H9 (cell line): ENCODE measurements at regions not wholly inside any gene's neighbourhood (a gene's known extent, or its start where the extent isn't known, plus 50 kb on each side); places are given as distances from the start of the nearest gene placed in this dataset.

Experiments
- DNase-seq: peaks from one replicate; pipeline ENCODE4 v3.0.0-alpha.2; 2017
- H2AFZ ChIP-seq: one replicate; pipeline ENCODE4 v1.6.1; 2013; ENCODE audit warnings: mild to moderate bottlenecking, low read length, control low read depth, moderate library complexity
- H2AK5ac ChIP-seq: 2 replicates; pipeline ENCODE4 v1.6.1; 2013; ENCODE audit warnings: low read length, control low read depth, mixed read lengths; ENCODE audit not compliant: insufficient read length
- H2BK120ac ChIP-seq: one replicate; pipeline ENCODE4 v1.6.1; 2013; ENCODE audit warnings: low read depth, mild to moderate bottlenecking, low read length, control low read depth, inconsistent platforms; ENCODE audit not compliant: poor library complexity, severe bottlenecking
- H2BK12ac ChIP-seq: 2 replicates; pipeline ENCODE4 v1.6.1; 2013; ENCODE audit warnings: low read length, control low read depth, mixed read lengths, low read depth; ENCODE audit not compliant: insufficient read length
- H2BK15ac ChIP-seq: 2 replicates; pipeline ENCODE4 v1.6.1; 2013; ENCODE audit warnings: low read depth, low read length, control low read depth
- H2BK20ac ChIP-seq: one replicate; pipeline ENCODE4 v1.6.1; 2013; ENCODE audit warnings: low read depth, mild to moderate bottlenecking, low read length, control low read depth, inconsistent platforms; ENCODE audit not compliant: poor library complexity, severe bottlenecking
- H2BK5ac ChIP-seq: 2 replicates; pipeline ENCODE4 v1.6.1; 2013; ENCODE audit warnings: low read length, control low read depth, mixed read lengths; ENCODE audit not compliant: insufficient read length
- H3K14ac ChIP-seq: 2 replicates; pipeline ENCODE4 v1.6.1; 2013; ENCODE audit warnings: low read length, control low read depth; ENCODE audit not compliant: insufficient read depth
- H3K18ac ChIP-seq: 2 replicates; pipeline ENCODE4 v1.6.1; 2013; ENCODE audit warnings: low read depth, mild to moderate bottlenecking, mixed read lengths, low read length, control low read depth; ENCODE audit not compliant: insufficient read length
- H3K23ac ChIP-seq: 2 replicates; pipeline ENCODE4 v1.6.1; 2013; ENCODE audit warnings: low read length, control low read depth, mixed read lengths, low read depth; ENCODE audit not compliant: insufficient read length
- H3K23me2 ChIP-seq: 2 replicates; pipeline ENCODE4 v1.6.1; 2013; ENCODE audit warnings: low read depth, mild to moderate bottlenecking, mixed read lengths, low read length, control low read depth; ENCODE audit not compliant: insufficient read length, poor library complexity, severe bottlenecking
- H3K27ac ChIP-seq: 2 replicates; pipeline ENCODE4 v1.5.1; 2013; ENCODE audit warnings: low read length, control low read depth, mixed read lengths, low read depth; ENCODE audit not compliant: insufficient read length
- H3K27me3 ChIP-seq: 2 replicates; pipeline ENCODE4 v1.6.1; 2013; ENCODE audit warnings: low read length, control low read depth, inconsistent platforms; ENCODE audit not compliant: insufficient read depth
- H3K4ac ChIP-seq: 2 replicates; pipeline ENCODE4 v1.6.1; 2013; ENCODE audit warnings: low read depth, mild to moderate bottlenecking, control low read depth, inconsistent platforms, low read length, moderate library complexity
- H3K4me1 ChIP-seq: 2 replicates; pipeline ENCODE4 v1.6.1; 2013; ENCODE audit warnings: low read length, control low read depth, inconsistent platforms; ENCODE audit not compliant: insufficient read depth
- H3K4me2 ChIP-seq: 2 replicates; pipeline ENCODE4 v1.6.1; 2013; ENCODE audit warnings: low read length, control low read depth, mixed read lengths; ENCODE audit not compliant: insufficient read length, insufficient read depth
- H3K56ac ChIP-seq: 2 replicates; pipeline ENCODE4 v1.6.1; 2013; ENCODE audit warnings: low read depth, mild to moderate bottlenecking, mixed read lengths, low read length, control low read depth; ENCODE audit not compliant: insufficient read length
- H3K79me1 ChIP-seq: 2 replicates; pipeline ENCODE4 v1.6.1; 2013; ENCODE audit warnings: low read depth, mild to moderate bottlenecking, moderate library complexity, low read length, control low read depth, inconsistent platforms; ENCODE audit not compliant: insufficient read depth, poor library complexity, severe bottlenecking
- H3K79me2 ChIP-seq: 2 replicates; pipeline ENCODE4 v1.6.1; 2013; ENCODE audit warnings: low read length, control low read depth, inconsistent platforms; ENCODE audit not compliant: insufficient read depth
- H3K9ac ChIP-seq: 2 replicates; pipeline ENCODE4 v1.6.1; 2013; ENCODE audit warnings: low read length, control low read depth, mixed read lengths; ENCODE audit not compliant: insufficient read length; ENCODE audit errors: extremely low read depth
- H3K9me3 ChIP-seq: one replicate; pipeline ENCODE4 v1.6.1; 2013; ENCODE audit warnings: low read depth, low read length, inconsistent platforms; ENCODE audit not compliant: control insufficient read depth
- H3T11ph ChIP-seq: one replicate; pipeline ENCODE4 v1.6.1; 2013; ENCODE audit warnings: mild to moderate bottlenecking, low read length, control low read depth, inconsistent platforms
- H4K20me1 ChIP-seq: one replicate; pipeline ENCODE4 v1.6.1; 2013; ENCODE audit not compliant: control insufficient read depth, insufficient read length, insufficient read depth
- H4K5ac ChIP-seq: 2 replicates; pipeline ENCODE4 v1.6.1; 2013; ENCODE audit warnings: low read depth, mild to moderate bottlenecking, mixed read lengths, low read length, control low read depth; ENCODE audit not compliant: insufficient read length
- H4K8ac ChIP-seq: replicated peaks from 2 replicates; pipeline ENCODE4 v1.6.1; 2013; ENCODE audit warnings: low read length, control low read depth, mixed read lengths, low read depth; ENCODE audit not compliant: insufficient read length
- H4K91ac ChIP-seq: 2 replicates; pipeline ENCODE4 v1.6.1; 2013; ENCODE audit warnings: low read depth, mild to moderate bottlenecking, moderate library complexity, mixed read lengths, low read length, control low read depth; ENCODE audit not compliant: insufficient read length
- H3K27ac Mint-ChIP-seq, 3 experiments: 2 replicates in 2 of 3; 3 replicates in 1 of 3; pipeline ENCODE4 v1.8.0; 2020 to 2021; ENCODE audit warnings: mixed read lengths in 3 of 3, mild to moderate bottlenecking in 1 of 3, moderate library complexity in 1 of 3
- H3K27me3 Mint-ChIP-seq: 2 replicates; pipeline ENCODE4 v1.8.0; 2021; ENCODE audit warnings: low read depth, mild to moderate bottlenecking, moderate library complexity, mixed read lengths
- H3K36me3 Mint-ChIP-seq, 3 experiments: 2 replicates in 2 of 3; 3 replicates in 1 of 3; pipeline ENCODE4 v1.8.0; 2020 to 2021; ENCODE audit warnings: low read depth in 3 of 3, mixed read lengths in 3 of 3; ENCODE audit not compliant: insufficient read depth in 1 of 3
- H3K4me1 Mint-ChIP-seq, 2 experiments: 2 replicates each; pipeline ENCODE4 v1.8.0; 2020; ENCODE audit warnings: mixed read lengths in 2 of 2
- H3K4me3 Mint-ChIP-seq, 2 experiments: 2 replicates in 1 of 2; 3 replicates in 1 of 2; pipeline ENCODE4 v1.8.0; 2020 to 2021; ENCODE audit warnings: mild to moderate bottlenecking in 2 of 2, mixed read lengths in 2 of 2, moderate library complexity in 1 of 2
- H3K9me3 Mint-ChIP-seq, 2 experiments: 2 replicates in 1 of 2; 3 replicates in 1 of 2; pipeline ENCODE4 v1.8.0; 2020; ENCODE audit warnings: mild to moderate bottlenecking in 2 of 2, mixed read lengths in 2 of 2, moderate library complexity in 1 of 2
- WGBS: extraction: QIAGEN DNeasy Blood & Tissue Kit; methylation state at CpG from one replicate; pipeline ENCODE4 v1.1.7; 2013; ENCODE audit warnings: missing lambda C conversion rate, low lambda C conversion rate, mixed read lengths; ENCODE audit not compliant: insufficient read length; ENCODE audit errors: extremely low coverage; 5-methylcytosine and 5-hydroxymethylcytosine counted together
- TF ChIP-seq, protein P1 (sequence below): fragments of 200-600 bp; sonication (generic); conservative IDR thresholded peaks from 3 replicates; pipeline ENCODE4 v1.8.0; 2021; ENCODE audit warnings: antibody characterized with exemption, mild to moderate bottlenecking

DNA sequence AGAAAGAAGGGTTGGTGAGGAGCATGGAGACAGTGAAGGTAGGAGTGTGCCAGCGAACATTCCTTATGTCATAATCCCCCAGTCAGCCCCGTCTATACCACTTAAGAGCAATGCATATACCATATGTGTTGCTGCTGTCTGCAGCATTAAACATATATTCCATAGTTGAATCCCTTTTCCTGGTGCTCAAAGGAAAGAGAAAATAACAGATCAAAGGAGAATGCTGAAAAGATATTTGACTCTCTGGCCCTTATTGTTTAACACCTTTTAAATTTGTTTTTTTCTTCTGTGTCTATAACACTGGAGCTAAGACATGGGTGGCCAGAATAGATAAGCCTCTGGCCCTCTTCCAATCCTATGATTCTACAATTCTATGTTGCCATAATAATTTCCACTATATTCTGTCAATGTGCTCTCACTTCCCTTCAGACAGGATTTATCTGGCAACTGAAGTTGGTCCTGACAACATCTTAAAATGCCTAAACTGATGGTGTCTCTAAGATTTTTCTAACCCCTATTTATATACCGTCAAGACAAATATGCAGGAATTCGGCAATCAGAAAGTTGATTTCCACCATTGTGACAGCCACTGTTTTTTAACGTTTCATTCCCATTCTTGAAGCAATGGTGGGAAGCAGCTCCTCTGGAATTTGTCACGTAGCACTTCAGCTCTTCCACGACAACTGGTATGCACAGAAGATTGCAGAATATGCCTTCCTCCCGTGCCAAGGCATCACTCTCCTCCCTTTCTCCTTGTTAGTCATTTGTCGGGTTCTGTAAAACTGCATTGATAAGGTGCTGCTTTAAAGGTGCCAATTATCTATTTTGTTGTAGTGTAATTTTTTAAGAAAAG, 204.7 kb downstream of the BCAT1 start:
- no peak overlapping the region for H3K23ac ChIP-seq
- H3K27me3 ChIP-seq: no peaks in the 10 kb centered on the region
- H2BK20ac ChIP-seq: no peak overlapping the region
- H3K18ac ChIP-seq: no peak overlapping the region
- Mint-ChIP-seq H3K9me3 (no peaks in the 10 kb centered on the region), H3K36me3 (no peaks in the 10 kb centered on the region), H3K4me3 (no peak overlapping the region), H3K4me1 (peaks cover 26 to 38% of the 10 kb centered on the region in 2 experiments), H3K27me3 (no peaks in the 10 kb centered on the region), H3K27ac (no peak overlapping the region)
- H3K4ac ChIP-seq: no peak overlapping the region
- no CpG with 5 or more reads among the region's 9 CpGs for WGBS
- TF ChIP-seq, protein P1, sequence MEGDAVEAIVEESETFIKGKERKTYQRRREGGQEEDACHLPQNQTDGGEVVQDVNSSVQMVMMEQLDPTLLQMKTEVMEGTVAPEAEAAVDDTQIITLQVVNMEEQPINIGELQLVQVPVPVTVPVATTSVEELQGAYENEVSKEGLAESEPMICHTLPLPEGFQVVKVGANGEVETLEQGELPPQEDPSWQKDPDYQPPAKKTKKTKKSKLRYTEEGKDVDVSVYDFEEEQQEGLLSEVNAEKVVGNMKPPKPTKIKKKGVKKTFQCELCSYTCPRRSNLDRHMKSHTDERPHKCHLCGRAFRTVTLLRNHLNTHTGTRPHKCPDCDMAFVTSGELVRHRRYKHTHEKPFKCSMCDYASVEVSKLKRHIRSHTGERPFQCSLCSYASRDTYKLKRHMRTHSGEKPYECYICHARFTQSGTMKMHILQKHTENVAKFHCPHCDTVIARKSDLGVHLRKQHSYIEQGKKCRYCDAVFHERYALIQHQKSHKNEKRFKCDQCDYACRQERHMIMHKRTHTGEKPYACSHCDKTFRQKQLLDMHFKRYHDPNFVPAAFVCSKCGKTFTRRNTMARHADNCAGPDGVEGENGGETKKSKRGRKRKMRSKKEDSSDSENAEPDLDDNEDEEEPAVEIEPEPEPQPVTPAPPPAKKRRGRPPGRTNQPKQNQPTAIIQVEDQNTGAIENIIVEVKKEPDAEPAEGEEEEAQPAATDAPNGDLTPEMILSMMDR: no peak
- H2AK5ac ChIP-seq: no peak overlapping the region
- H3K27ac ChIP-seq: no peak overlapping the region
- no peak overlapping the region for H2BK15ac ChIP-seq
- H4K8ac ChIP-seq: no peak overlapping the region
- H3K14ac ChIP-seq: no peak overlapping the region
- H4K5ac ChIP-seq: no peak overlapping the region
- no peak overlapping the region for H3K9ac ChIP-seq
- H4K91ac ChIP-seq: no peak overlapping the region
- no peak overlapping the region for H3K4me2 ChIP-seq
- H3T11ph ChIP-seq: no peak overlapping the region
- H4K20me1 ChIP-seq: no peaks in the 10 kb centered on the region
- DNase-seq: no peak
- H2BK12ac ChIP-seq: no peak overlapping the region
- no peak overlapping the region for H3K56ac ChIP-seq
- H2AFZ ChIP-seq: no peak overlapping the region
- H3K79me1 ChIP-seq: no peaks in the 10 kb centered on the region
- H3K9me3 ChIP-seq: no peaks in the 10 kb centered on the region
- H3K23me2 ChIP-seq: no peaks in the 10 kb centered on the region
- no peak overlapping the region for H2BK5ac ChIP-seq
- peaks cover 13% of the 10 kb centered on the region; the same call in 1 of the 2 replicates for H3K4me1 ChIP-seq
- no peak overlapping the region for H2BK120ac ChIP-seq
- no peaks in the 10 kb centered on the region for H3K79me2 ChIP-seq
